ENCODE measurements at regions not wholly inside any gene's neighbourhood (a gene's known extent, or its start where the extent isn't known, plus 50 kb on each side); places are given as distances from the start of the nearest gene placed in this dataset.

GRCh38 chr4:16344853-16345252, 118.6 kb upstream of the TAPT1 start:
- Histone ChIP-seq H3K9me2 (ENCODE audit: insufficient read depth) (no peaks in the 10 kb centered on the region), H3K27me3 (replicated peaks; ENCODE audit: insufficient read depth) (peaks cover 35% of the 10 kb centered on the region), H3K27ac (no peak overlapping the region), H3K9ac (no peak overlapping the region), H3K4me3 (no peak overlapping the region), H3F3A (ENCODE audit: insufficient read depth) (no peaks in the 10 kb centered on the region), H3K9me3 (ENCODE audit: low read depth) (no peaks in the 10 kb centered on the region), H2AFZ (no peak overlapping the region), H3K36me3 (ENCODE audit: low read depth) (no peaks in the 10 kb centered on the region), H4K20me1 (ENCODE audit: insufficient read depth) (no peaks in the 10 kb centered on the region; the same call in 1 of the 2 replicates), H3K4me1 (ENCODE audit: insufficient read depth) (no peaks in the 10 kb centered on the region), H3K79me2 (ENCODE audit: insufficient read depth) (no peaks in the 10 kb centered on the region), H3K4me2 (ENCODE audit: unreplicated experiment) (no peak overlapping the region)
- TF ChIP-seq EZH2 (IDR thresholded peaks at IDR 0.05; ENCODE audit: insufficient read depth, poor library complexity, severe bottlenecking) (no peak), EZH2phosphoT487 (IDR thresholded peaks at IDR 0.05; ENCODE audit: insufficient read depth, low read depth) (no peak)
- WGBS, 2 experiments (ENCODE audit: low coverage in 1 of 2, low lambda C conversion rate in 2 of 2, missing lambda C conversion rate in 2 of 2), result 0% methylated on average over 1 of the region's 1 CpG
- no peak for DNase-seq
- in situ Hi-C loops (cut with MboI), result no loop called here

- in situ Hi-C loops (cut with MboI), result no loop called here
- 17 to 30% methylated on average over 2 of the region's 2 CpGs for WGBS, 2 experiments (ENCODE audit: low coverage in 1 of 2, low lambda C conversion rate in 2 of 2, missing lambda C conversion rate in 2 of 2)
Observed at GRCh38 chr4:16337936-16338335, 111.7 kb upstream of the TAPT1 start.

DNA sequence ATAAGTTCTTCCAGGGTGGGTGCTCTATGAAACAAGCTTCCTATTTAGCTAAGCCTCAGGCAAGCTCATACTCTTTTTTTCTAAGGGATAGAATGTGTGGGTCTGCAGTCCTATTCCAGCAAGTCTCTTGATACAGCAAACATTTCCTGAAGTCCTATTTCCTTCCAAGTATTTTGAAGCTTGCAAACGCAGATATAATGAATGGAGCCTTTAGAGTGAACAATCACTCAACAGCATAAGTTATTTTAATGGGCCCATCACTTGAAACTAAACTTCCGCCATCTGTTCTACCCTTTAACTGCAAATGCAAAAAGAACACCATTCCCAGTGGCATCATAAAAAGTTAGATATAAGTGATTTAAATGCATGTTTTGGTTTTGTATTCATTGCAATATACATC, 108.3 kb upstream of the TAPT1 start:
- Histone ChIP-seq H3K79me2 (ENCODE audit: insufficient read depth) (no peaks in the 10 kb centered on the region), H3K9me3 (ENCODE audit: low read depth) (no peaks in the 10 kb centered on the region), H3K4me3 (no peak overlapping the region), H4K20me1 (ENCODE audit: insufficient read depth) (no peaks in the 10 kb centered on the region), H3K4me2 (ENCODE audit: unreplicated experiment) (no peak overlapping the region), H3K9me2 (ENCODE audit: insufficient read depth) (no peaks in the 10 kb centered on the region), H3K4me1 (ENCODE audit: insufficient read depth) (no peaks in the 10 kb centered on the region), H3K9ac (no peak overlapping the region), H3K27ac (no peak overlapping the region), H3K27me3 (replicated peaks; ENCODE audit: insufficient read depth) (peaks cover 53% of the 10 kb centered on the region), H3F3A (ENCODE audit: insufficient read depth) (no peaks in the 10 kb centered on the region), H2AFZ (no peak overlapping the region), H3K36me3 (ENCODE audit: low read depth) (no peaks in the 10 kb centered on the region)
- WGBS, 2 experiments (ENCODE audit: low coverage in 1 of 2, low lambda C conversion rate in 2 of 2, missing lambda C conversion rate in 2 of 2), result 13 to 14% methylated on average over 2 of the region's 2 CpGs
- in situ Hi-C loops (cut with MboI), result no loop called here
- no peak for DNase-seq
- TF ChIP-seq EZH2phosphoT487 (IDR thresholded peaks at IDR 0.05; ENCODE audit: insufficient read depth, low read depth) (no peak), EZH2 (IDR thresholded peaks at IDR 0.05; ENCODE audit: insufficient read depth, poor library complexity, severe bottlenecking) (no peak)

More at GRCh38 chr4:16337936-16338335, 111.7 kb upstream of the TAPT1 start:
- no peak overlapping the region for H2AFZ ChIP-seq
- no peaks in the 10 kb centered on the region for H3F3A ChIP-seq (ENCODE audit: insufficient read depth)
- peaks cover 42% of the 10 kb centered on the region for H3K27me3 ChIP-seq (replicated peaks; ENCODE audit: insufficient read depth)
- no peaks in the 10 kb centered on the region for H3K9me3 ChIP-seq (ENCODE audit: low read depth)
- H3K4me3 ChIP-seq, result no peak overlapping the region
- no peak for TF ChIP-seq EZH2 (IDR thresholded peaks at IDR 0.05; ENCODE audit: insufficient read depth, poor library complexity, severe bottlenecking)
- no peaks in the 10 kb centered on the region for H3K4me1 ChIP-seq (ENCODE audit: insufficient read depth)
- no peaks in the 10 kb centered on the region for H3K9me2 ChIP-seq (ENCODE audit: insufficient read depth)
- H3K27ac ChIP-seq, result no peak overlapping the region
- no peak overlapping the region for H3K9ac ChIP-seq
- DNase-seq, result peak; percentile 46
- no peaks in the 10 kb centered on the region for H3K36me3 ChIP-seq (ENCODE audit: low read depth)
- H4K20me1 ChIP-seq (ENCODE audit: insufficient read depth), result no peaks in the 10 kb centered on the region
- H3K4me2 ChIP-seq (ENCODE audit: unreplicated experiment), result no peak overlapping the region
- H3K79me2 ChIP-seq (ENCODE audit: insufficient read depth), result no peaks in the 10 kb centered on the region

- H3K9me2 ChIP-seq (ENCODE audit: insufficient read depth), result no peaks in the 10 kb centered on the region
Observed at GRCh38 chr4:16329797-16330134, 103.5 kb upstream of the TAPT1 start.

More at GRCh38 chr4:16329797-16330134, 103.5 kb upstream of the TAPT1 start:
- H3K36me3 ChIP-seq (ENCODE audit: low read depth), result no peaks in the 10 kb centered on the region
- no peak for DNase-seq
- no peak overlapping the region for H3K4me3 ChIP-seq
- in situ Hi-C loops (cut with MboI), result no loop called here
- peaks cover 72% of the 10 kb centered on the region for H3K27me3 ChIP-seq (replicated peaks; ENCODE audit: insufficient read depth)
- H3K4me1 ChIP-seq (ENCODE audit: insufficient read depth), result no peaks in the 10 kb centered on the region
- no peak overlapping the region for H3K4me2 ChIP-seq (ENCODE audit: unreplicated experiment)
- no peaks in the 10 kb centered on the region for H3F3A ChIP-seq (ENCODE audit: insufficient read depth)
- no peaks in the 10 kb centered on the region for H3K79me2 ChIP-seq (ENCODE audit: insufficient read depth)
- H3K27ac ChIP-seq, result no peak overlapping the region
- 11 to 22% methylated on average over 1 of the region's 1 CpG for WGBS, 2 experiments (ENCODE audit: low coverage in 1 of 2, low lambda C conversion rate in 2 of 2, missing lambda C conversion rate in 2 of 2)
- no peaks in the 10 kb centered on the region for H4K20me1 ChIP-seq (ENCODE audit: insufficient read depth)
- H3K9ac ChIP-seq, result no peak overlapping the region
- no peak overlapping the region for H2AFZ ChIP-seq
- H3K9me3 ChIP-seq (ENCODE audit: low read depth), result no peaks in the 10 kb centered on the region
- TF ChIP-seq EZH2 (IDR thresholded peaks at IDR 0.05; ENCODE audit: insufficient read depth, poor library complexity, severe bottlenecking), result no peak
- no peak for TF ChIP-seq EZH2phosphoT487 (IDR thresholded peaks at IDR 0.05; ENCODE audit: insufficient read depth, low read depth)

All from GM23248 (cell line).